Choroid plexus epithelial cell (primary cell): ENCODE measurements at regions not wholly inside any gene's neighbourhood (a gene's known extent, or its start where the extent isn't known, plus 50 kb on each side); places are given as distances from the start of the nearest gene placed in this dataset.

Experiments
- DNase-seq: peaks from one replicate; pipeline ENCODE4 v3.0.0-alpha.2; 2010; ENCODE audit warnings: low read depth
- H3K4me3 ChIP-seq: 2 replicates; pipeline ENCODE4 v1.5.1; 2011; ENCODE audit warnings: low read depth, mild to moderate bottlenecking, control low read depth, low read length, moderate library complexity
- TF ChIP-seq, protein P1 (sequence below): conservative IDR thresholded peaks from 2 replicates; pipeline ENCODE4 v1.5.1; 2011; ENCODE audit warnings: low read depth, mild to moderate bottlenecking, control low read depth, inconsistent platforms, low read length, moderate library complexity

DNA sequence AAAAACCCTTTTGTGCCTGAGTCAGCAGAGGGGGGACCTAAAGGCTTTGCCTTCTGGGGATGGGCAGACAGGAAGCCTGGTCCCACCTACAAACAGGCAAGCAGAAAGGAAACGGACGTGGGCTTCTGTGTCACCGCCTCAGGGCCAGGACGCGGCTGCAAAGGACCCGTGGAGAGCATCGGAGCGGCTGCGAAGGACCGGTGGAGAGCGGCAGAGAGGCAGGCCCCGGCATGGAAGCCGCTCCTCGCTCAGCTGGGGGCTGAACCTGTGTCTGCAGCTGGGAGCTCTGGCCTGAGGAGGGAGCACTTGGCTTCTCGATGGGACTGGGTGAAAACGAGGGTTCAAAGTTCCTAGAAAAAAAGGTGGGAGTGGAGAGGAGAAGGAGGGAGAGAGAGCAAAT is 125.4 kb upstream of the PPP2R2D start:
- H3K4me3 ChIP-seq: no peak overlapping the region
- TF ChIP-seq, protein P1, sequence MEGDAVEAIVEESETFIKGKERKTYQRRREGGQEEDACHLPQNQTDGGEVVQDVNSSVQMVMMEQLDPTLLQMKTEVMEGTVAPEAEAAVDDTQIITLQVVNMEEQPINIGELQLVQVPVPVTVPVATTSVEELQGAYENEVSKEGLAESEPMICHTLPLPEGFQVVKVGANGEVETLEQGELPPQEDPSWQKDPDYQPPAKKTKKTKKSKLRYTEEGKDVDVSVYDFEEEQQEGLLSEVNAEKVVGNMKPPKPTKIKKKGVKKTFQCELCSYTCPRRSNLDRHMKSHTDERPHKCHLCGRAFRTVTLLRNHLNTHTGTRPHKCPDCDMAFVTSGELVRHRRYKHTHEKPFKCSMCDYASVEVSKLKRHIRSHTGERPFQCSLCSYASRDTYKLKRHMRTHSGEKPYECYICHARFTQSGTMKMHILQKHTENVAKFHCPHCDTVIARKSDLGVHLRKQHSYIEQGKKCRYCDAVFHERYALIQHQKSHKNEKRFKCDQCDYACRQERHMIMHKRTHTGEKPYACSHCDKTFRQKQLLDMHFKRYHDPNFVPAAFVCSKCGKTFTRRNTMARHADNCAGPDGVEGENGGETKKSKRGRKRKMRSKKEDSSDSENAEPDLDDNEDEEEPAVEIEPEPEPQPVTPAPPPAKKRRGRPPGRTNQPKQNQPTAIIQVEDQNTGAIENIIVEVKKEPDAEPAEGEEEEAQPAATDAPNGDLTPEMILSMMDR: no peak
- DNase-seq: no peak

DNA sequence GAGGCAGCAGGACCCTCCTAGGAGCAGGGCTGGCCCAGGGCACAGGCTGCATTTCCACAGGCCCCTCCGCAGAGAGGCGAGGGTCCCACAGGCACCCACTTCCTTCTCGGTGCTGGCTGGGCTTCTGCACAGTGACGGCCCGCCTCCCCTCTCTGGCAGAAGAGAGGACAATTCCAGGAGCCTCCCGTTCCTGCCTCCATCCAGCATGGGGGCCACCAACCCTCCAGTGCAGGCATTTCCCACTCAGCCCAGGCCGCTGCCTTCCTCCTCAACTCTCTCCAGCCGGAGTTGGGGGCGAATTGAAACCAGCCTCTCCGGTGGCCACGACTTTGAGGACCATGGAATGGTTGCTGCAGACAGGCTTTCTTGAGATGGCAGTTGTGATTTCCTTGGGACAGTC is 125.0 kb upstream of the PPP2R2D start:
- DNase-seq: no peak
- no peak overlapping the region for H3K4me3 ChIP-seq
- TF ChIP-seq, protein P1: no peak

DNA sequence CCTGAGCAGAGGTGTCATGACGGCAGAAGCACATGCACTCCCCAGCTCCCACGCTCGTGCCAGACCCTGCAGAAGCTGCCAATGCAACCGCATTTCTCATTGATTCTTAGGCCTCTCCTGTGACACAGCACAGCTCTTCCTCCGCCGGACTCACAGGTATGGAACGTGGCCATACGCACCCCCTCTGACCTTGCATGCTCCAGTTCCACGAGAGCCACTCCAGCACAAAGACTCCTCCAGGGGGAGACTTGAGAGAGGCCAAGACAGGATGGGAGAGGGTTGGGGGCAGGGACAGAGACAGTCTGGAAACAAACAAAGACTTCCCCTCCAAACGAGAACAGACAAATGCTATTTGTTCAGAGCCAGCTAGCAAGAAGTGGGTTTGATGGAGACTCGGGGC is 124.3 kb upstream of the PPP2R2D start:
- TF ChIP-seq, protein P1: no peak
- no peak for DNase-seq

DNA sequence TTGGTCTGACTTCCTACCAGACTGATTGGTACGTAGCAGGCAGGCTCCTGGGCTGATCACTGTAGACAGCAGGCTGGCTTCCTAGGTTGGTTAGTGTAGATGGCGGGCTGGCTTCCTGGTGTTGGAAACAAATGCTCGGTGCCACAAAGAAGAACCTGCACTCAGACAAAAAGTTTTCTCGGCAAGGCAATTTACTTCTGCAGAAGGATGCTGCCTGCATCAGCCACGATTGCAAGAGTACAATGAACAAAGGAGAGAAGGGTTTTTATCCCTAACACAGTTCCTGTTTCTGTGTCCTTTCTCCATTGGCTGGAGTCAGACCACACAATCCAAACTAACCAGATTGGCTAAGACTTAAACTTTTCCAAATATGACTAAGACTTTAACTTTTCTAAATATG is 123.6 kb upstream of the PPP2R2D start:
- TF ChIP-seq, protein P1: no peak
- DNase-seq: peak; percentile 1
- H3K4me3 ChIP-seq: no peak overlapping the region

More for the DNA sequence above, 124.3 kb upstream of the PPP2R2D start:
- no peak overlapping the region for H3K4me3 ChIP-seq

- no peak overlapping the region for H3K4me3 ChIP-seq
- TF ChIP-seq, protein P1: no peak
- DNase-seq: no peak
Measured at GRCh38 chr10:131777921-131778320, 122.9 kb upstream of the PPP2R2D start.

GRCh38 chr10:131778385-131778784 is 122.4 kb upstream of the PPP2R2D start:
- TF ChIP-seq, protein P1: no peak

GRCh38 chr10:131778842-131779241 is 122.0 kb upstream of the PPP2R2D start:
- TF ChIP-seq, protein P1: no peak
- no peak overlapping the region for H3K4me3 ChIP-seq
- no peak for DNase-seq

More at GRCh38 chr10:131778385-131778784, 122.4 kb upstream of the PPP2R2D start:
- no peak for DNase-seq
- H3K4me3 ChIP-seq: no peak overlapping the region
